HG03139 (cell line): ENCODE measurements at regions not wholly inside any gene's neighbourhood (a gene's known extent, or its start where the extent isn't known, plus 50 kb on each side); places are given as distances from the start of the nearest gene placed in this dataset.

Experiments
- ATAC-seq: cut with Tn5 transposase; IDR thresholded peaks from one replicate; pipeline ENCODE4 v1.9.1; 2021; ENCODE audit not compliant: unreplicated experiment

GRCh38 chr1:237962985-237963384, 72.3 kb upstream of the ZP4 start:
- ATAC-seq: no peak

DNA sequence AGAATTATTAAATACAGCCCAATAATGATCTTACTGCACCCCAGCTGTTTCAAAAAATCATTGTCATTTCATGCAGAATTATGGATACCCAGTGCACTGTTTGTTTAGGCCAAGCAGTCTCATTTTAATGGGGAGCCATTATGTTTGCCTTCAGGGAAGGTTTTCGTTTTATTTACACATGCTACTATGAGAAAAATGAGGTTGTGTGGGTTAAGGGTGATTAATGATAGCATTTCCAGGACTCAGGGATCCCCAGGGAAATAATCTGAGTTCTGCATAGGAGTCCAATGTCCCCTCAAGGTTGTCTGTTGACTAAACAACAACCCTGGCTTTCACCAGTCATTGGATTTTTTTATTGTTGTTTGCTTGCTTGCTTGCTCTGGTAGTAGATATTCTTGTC, 71.0 kb upstream of the ZP4 start:
- ATAC-seq: no peak

DNA sequence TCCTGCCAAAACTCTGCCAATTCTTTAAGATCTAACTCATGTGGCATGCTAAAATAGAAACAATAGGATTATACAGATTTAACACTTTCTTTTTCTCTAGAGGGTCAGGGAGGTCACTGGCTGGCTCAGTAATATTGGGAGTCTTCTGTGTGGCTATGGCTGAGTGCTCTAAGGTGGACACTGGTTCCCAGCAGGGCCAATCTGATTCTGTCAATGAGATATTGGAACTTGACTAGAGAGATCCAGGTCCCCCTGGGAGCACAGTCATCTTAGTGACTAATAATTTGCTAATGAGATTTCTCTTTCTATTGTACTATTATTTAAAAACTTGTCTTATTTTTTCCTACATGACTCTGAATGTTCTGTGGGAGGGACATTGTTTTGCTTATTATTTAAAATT, 69.1 kb upstream of the ZP4 start:
- no peak for ATAC-seq

DNA sequence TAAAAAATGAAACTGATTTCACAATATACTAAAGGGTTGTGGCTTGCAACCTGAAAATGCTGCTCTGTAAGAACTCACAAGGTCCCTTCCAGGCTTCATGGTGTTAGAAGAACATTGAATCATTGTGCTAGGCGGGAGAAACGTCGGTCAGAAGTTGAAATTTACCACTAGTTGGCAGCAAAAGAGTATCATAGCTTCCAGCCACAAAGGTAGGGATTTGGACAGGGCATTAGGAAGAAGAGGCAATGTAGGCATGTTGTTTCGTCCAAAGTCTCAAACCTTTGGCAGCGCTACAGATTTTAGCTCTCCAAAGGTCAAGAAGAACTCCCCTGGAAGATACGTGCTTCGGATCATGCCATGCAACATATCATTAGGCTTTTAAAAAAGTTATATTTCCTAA, 62.5 kb upstream of the ZP4 start:
- ATAC-seq: no peak
